H54 (cell line): ENCODE measurements at regions not wholly inside any gene's neighbourhood (a gene's known extent, or its start where the extent isn't known, plus 50 kb on each side); places are given as distances from the start of the nearest gene placed in this dataset.

Experiments used
- DNase-seq: peaks from one replicate; pipeline ENCODE4 v3.0.0; 2011; ENCODE audit warnings: low spot score, mixed read lengths; ENCODE audit not compliant: insufficient read length
- FAIRE-seq: peaks from 3 replicates; lab custom pipeline; 2011; peaks lifted over from hg19 to GRCh38; lab: Jason Lieb, UNC
- POLR2A ChIP-seq: IDR thresholded peaks from 2 replicates; pipeline ENCODE4 v1.6.1; 2011; ENCODE audit warnings: low read depth, mild to moderate bottlenecking, low read length

DNA sequence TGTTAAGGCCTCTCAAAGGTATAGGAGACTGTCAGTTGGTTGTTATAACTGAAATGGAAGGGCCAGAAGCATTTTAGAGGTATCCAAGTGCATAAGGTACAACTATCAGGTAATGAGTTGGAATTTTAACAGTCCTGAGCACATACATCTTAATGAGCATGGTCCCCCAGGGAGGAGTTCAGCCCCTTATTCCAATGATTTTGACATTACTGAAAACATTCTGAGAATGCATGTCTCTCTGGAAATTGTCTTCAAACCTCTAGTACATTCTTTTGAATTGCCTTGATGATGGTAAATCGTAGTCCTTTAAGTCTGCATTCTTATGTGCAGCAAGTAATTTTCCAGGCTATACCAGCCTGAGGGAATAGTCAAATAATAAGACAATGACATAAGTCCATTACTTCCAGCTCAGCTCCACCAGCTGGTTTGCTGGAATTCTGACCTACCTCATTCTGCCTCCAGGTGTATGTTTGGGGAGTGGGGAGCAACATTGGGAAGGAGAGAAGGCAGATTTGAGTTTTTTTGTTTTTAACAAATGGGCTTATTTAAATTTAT is 239.2 kb downstream of the MSRB3 start:
- no peak for FAIRE-seq
- no peak for TF ChIP-seq POLR2A
- DNase-seq = no peak

GRCh38 chr12:65518771-65519170 is 240.3 kb downstream of the MSRB3 start:
- TF ChIP-seq POLR2A = no peak
- DNase-seq (peak; percentile 25), FAIRE-seq (no peak)

- TF ChIP-seq POLR2A = no peak
- FAIRE-seq = no peak
- DNase-seq = no peak
Observed at GRCh38 chr12:65520658-65521057, 242.2 kb downstream of the MSRB3 start.

DNA sequence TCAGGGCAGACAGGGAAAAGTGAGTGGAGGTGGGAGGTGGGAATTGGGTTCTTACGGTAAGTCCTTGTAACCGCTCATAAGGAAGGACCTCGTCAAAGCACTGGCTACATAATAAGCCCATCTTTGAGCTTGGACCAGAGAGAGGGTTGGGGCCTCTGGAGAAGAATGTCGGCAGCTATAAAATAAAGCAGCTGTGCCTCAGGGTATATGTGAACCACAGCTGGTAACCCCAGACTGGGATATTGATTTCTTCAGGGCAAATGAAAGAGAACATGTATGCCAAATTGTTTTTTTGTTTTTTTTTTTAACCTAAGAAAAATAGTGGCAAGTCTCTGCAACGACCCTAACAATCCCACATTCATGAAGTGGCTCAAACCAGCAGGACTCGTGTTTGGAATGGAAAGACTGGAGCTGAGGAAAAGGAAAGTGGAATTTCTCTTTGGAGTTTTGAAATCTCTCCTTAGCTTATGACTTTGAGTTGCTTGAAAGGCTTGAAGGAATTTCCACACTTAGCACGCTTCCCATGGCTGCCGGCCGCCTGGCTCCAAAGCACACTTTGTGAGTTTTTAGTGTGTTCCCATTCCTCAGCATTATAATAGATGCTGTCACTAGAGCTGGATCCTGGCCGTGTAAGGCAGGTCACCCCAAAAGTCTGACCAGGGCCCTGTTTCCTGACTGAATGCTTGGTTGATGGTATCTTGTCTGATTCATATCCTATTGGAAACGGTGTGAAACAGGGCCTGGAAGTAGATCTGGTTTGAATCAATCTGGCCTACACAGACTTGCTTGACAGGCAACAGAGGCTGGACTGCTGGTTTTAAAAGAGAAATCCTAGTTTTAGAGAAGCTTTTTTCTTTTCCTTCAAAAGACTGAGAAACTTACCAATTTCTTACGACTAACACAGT is 244.7 kb downstream of the MSRB3 start:
- TF ChIP-seq POLR2A = no peak
- no peak for DNase-seq
- no peak for FAIRE-seq

- DNase-seq = peak; percentile 35
- TF ChIP-seq POLR2A = no peak
Observed at GRCh38 chr12:65524666-65525065, 246.2 kb downstream of the MSRB3 start.

GRCh38 chr12:65525491-65526141 is 247.1 kb downstream of the MSRB3 start:
- no peak for TF ChIP-seq POLR2A
- DNase-seq = no peak
- no peak for FAIRE-seq

More at GRCh38 chr12:65524666-65525065, 246.2 kb downstream of the MSRB3 start:
- peak; percentile 85 for FAIRE-seq

DNA sequence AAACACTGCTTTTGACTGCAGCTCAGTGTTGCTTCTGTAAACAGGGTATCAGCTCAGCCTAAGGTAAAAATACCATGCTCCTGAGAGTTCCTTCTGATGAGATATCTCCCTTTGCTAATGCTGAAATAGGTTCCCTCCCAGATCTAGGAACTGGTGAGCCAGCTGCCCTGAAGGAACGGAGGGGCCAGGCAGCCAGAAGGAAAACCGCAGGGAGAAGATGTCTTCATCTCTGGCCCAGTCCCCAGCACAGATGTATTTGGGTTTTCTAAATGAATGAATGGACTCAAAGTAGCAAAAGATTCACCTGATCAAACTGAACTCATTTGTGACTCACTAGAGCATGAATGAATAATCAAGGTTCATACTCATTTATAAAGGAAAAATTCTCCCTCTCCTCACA is 247.8 kb downstream of the MSRB3 start:
- no peak for DNase-seq
- FAIRE-seq = no peak
- TF ChIP-seq POLR2A = no peak

- no peak for TF ChIP-seq POLR2A
- no peak for DNase-seq
- FAIRE-seq = no peak
Observed at GRCh38 chr12:65528127-65528526, 249.6 kb downstream of the MSRB3 start.

- FAIRE-seq = no peak
- TF ChIP-seq POLR2A = no peak
- no peak for DNase-seq
Observed at GRCh38 chr12:65529106-65529505, 250.6 kb downstream of the MSRB3 start.

DNA sequence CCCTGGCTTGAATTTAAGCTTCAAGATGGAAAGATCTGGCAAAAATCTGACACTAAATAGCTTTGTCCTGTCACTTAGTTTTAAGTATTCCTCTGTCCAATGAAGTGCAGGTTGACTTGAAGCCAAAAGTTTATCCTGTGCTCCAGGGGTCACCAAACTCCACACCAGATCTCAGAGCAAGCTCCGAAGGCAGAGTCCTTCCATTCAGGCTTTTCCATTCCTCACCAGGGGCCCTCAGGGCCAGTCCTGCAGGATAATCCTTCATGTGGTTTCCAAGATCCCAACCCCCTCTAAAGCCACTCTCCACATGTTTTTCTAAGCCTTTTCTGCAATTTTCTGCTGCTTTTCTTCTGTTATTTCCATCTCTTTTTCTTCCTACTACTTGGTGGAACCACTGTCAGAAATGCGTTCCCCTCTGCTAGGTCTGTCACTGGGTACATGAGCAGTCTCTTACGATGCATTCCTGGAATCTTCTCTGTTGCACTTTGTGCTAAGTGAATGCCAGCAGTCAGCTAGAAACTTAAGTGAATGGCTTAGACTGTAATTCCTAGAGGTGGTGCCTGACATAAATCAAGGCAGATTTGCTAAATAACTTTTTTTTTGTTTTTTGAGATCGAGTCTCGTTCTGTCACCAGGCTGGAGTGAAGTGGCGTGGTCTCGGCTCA is 251.4 kb downstream of the MSRB3 start:
- TF ChIP-seq POLR2A = no peak
- no peak for DNase-seq
- FAIRE-seq = no peak

- FAIRE-seq (no peak), DNase-seq (no peak)
- TF ChIP-seq POLR2A = no peak
Observed at GRCh38 chr12:65532162-65532561, 253.7 kb downstream of the MSRB3 start.

- DNase-seq (peak; percentile 36), FAIRE-seq (peak; percentile 45)
- no peak for TF ChIP-seq POLR2A
Observed at GRCh38 chr12:65532764-65533163, 254.3 kb downstream of the MSRB3 start.

DNA sequence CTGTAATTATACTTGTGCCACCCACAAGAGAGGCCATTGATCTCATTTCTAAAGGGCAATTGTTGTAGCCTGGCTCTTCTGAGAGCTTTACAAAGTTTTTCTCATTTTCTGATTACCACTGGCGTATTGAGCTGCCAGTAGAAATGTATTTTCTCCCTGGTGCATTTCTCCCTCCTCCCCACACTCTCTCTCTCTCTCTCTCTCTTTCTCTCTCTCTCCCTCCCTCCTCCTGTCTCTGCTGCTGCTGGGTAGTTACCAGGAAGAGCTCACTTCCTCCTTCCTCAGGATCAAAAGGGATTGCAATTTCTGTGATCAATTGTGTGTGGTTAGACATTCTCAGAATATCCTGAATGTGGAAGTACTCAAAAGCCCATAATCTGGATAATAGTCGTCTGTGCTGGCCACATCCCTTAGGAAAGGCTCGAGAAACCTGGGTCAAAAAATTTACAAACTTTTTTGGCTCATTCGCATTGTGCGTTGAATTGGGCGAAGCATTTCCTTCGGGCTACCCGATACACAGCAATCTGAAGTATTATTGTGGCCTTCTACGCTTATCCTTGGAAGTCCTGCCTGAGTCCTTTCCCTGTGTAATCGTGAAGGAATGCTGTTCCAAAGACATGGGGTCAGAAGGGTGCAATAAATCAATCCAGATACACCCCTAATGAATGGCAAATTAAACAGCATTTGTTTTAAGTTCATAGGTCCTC is 254.8 kb downstream of the MSRB3 start:
- DNase-seq = peak; percentile 29
- peak; percentile 67 for FAIRE-seq
- TF ChIP-seq POLR2A = no peak
